ENCODE measurements at regions not wholly inside any gene's neighbourhood (a gene's known extent, or its start where the extent isn't known, plus 50 kb on each side); places are given as distances from the start of the nearest gene placed in this dataset.

DNA sequence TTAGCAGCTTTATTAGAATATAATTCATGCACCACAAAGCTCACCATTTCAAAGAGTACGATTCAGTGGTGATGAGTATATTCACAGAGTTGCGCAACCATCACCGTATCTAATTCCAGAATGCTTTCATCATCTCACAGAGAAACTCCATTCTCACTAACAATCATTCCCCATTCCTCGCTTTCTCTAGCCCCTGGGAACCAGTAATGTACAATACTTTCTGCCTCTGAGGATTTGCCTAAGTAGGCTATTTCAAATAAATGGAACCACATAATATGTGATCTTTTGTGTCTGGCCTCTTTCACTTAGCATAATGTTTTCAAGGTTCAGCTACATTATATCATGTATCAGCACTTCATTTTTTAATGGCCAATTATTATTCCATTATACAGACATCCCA, 145.1 kb upstream of the ADAMTS16 start:
- no peak for TF ChIP-seq ZFX (IDR thresholded peaks at IDR 0.05; ENCODE audit: borderline replicate concordance)
- TF ChIP-seq, protein P1, sequence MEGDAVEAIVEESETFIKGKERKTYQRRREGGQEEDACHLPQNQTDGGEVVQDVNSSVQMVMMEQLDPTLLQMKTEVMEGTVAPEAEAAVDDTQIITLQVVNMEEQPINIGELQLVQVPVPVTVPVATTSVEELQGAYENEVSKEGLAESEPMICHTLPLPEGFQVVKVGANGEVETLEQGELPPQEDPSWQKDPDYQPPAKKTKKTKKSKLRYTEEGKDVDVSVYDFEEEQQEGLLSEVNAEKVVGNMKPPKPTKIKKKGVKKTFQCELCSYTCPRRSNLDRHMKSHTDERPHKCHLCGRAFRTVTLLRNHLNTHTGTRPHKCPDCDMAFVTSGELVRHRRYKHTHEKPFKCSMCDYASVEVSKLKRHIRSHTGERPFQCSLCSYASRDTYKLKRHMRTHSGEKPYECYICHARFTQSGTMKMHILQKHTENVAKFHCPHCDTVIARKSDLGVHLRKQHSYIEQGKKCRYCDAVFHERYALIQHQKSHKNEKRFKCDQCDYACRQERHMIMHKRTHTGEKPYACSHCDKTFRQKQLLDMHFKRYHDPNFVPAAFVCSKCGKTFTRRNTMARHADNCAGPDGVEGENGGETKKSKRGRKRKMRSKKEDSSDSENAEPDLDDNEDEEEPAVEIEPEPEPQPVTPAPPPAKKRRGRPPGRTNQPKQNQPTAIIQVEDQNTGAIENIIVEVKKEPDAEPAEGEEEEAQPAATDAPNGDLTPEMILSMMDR (IDR thresholded peaks at IDR 0.05), result no peak

DNA sequence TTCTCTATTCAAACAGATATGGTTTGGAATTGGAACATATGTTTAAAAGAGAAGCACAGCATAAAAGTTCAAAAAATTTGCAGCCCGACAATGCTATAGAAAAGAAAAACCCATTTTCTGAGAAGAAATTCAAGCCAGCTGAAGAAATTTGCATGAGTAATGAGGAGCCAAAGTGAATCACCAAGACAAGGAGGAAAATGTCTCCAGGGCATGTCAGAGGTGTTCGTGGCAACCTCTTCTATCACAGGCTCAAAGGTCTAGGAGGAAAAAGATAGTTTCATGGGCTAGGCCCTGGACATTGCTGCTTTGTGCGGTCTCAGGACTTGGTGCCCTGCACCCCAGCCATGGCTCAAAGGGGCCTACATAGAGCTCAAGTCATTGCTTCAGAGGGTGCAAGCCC, 134.8 kb upstream of the ADAMTS16 start:
- no peak overlapping the region for H3K27ac ChIP-seq
- TF ChIP-seq, protein P1 (IDR thresholded peaks at IDR 0.05), result no peak
- TF ChIP-seq ZFX (IDR thresholded peaks at IDR 0.05; ENCODE audit: borderline replicate concordance), result no peak

More for the DNA sequence above, 145.1 kb upstream of the ADAMTS16 start:
- no peak overlapping the region for H3K27ac ChIP-seq

DNA sequence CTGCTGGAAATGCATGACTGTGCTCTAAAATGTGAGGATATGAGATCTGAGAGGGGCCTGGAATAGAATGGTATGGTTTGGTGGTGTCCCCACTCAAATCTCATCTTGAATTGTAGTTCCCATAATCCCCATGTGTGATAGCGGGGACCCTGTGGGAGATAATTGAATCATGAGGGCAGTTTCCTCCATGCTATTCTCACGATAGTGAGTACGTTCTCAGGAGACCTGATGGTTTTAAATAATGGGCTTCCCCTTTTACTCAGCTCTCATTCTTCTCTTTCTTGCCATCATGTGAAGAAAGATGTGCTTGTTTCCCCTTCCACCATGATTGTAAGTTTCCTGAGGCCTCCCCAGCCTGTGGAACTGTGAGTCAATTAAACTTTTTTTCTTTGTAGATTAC, 133.6 kb upstream of the ADAMTS16 start:
- no peak overlapping the region for H3K27ac ChIP-seq
- TF ChIP-seq, protein P1 (IDR thresholded peaks at IDR 0.05), result no peak
- no peak for TF ChIP-seq ZFX (IDR thresholded peaks at IDR 0.05; ENCODE audit: borderline replicate concordance)

DNA sequence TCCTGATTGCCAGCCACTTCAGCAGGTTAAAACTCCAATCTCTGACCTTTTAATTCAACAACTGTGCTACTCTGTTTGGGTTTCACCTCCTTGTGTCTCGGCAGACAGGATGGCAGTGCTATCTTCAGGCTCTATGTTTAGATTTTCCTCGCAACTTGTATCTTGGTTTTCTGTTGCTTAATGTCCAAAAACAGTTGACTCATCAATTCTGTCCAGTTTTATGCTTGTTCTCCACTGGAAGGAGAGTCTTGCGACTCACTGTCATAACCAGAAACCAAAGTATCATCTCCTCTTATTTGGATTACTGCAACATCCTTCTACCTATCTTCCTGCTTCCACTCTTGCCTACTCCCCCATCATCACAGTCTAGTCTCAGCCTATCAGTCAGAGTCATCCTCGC, 130.9 kb upstream of the ADAMTS16 start:
- H3K27ac ChIP-seq, result no peak overlapping the region
- TF ChIP-seq, protein P1 (IDR thresholded peaks at IDR 0.05), result no peak
- no peak for TF ChIP-seq ZFX (IDR thresholded peaks at IDR 0.05; ENCODE audit: borderline replicate concordance)

DNA sequence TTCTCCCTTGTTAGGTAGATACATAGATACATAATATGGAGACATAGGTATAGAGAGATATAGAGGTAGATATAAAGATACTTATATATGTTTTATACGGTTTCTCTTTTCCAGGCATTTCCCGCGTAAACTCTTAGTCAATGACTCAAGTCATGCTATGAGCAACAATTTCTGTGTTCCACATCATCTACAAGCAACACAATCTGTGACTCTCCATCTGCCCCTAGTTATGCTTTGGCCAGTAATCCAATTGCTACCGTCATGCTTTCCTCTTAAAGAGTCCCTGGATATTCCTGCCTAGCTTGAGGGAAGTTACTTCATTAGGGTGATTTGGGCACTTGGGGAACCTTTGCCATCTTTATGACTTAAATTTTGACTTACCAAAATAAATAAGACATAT, 129.0 kb upstream of the ADAMTS16 start:
- TF ChIP-seq, protein P1 (IDR thresholded peaks at IDR 0.05), result no peak
- TF ChIP-seq ZFX (IDR thresholded peaks at IDR 0.05; ENCODE audit: borderline replicate concordance), result no peak
- H3K27ac ChIP-seq, result no peak overlapping the region

DNA sequence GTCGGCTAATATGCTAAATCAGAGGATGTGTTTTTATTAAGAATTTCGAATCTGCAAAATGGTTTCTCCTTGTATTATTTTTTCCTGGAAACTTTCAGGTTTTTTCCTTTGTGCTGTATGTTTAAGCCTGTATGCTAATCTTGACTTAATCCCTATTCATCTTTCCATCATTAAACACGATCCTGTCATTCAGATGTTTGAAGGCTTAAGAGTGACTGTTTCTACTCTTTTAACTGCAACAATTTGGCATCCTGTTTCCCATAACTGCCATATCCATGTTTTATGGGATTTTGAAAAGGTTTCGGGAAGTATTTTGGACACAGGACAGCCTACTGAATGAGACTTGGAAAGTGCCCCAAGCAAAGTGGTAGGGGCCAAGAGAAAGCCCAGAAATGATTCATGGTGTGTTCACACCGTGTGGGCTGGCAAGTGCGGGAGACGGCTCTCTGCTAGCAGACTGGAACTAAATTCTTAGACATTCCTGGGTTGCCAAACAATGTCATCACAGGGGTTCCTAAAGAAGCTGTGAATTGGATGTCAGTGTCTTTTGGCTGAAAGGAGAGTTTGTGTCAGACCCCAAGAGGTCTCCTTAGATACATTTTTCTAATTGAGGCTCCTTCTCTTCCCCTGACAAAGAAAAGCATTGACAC, 125.4 kb upstream of the ADAMTS16 start:
- no peak overlapping the region for H3K27ac ChIP-seq
- TF ChIP-seq, protein P1 (IDR thresholded peaks at IDR 0.05), result no peak
- TF ChIP-seq ZFX (IDR thresholded peaks at IDR 0.05; ENCODE audit: borderline replicate concordance), result no peak

DNA sequence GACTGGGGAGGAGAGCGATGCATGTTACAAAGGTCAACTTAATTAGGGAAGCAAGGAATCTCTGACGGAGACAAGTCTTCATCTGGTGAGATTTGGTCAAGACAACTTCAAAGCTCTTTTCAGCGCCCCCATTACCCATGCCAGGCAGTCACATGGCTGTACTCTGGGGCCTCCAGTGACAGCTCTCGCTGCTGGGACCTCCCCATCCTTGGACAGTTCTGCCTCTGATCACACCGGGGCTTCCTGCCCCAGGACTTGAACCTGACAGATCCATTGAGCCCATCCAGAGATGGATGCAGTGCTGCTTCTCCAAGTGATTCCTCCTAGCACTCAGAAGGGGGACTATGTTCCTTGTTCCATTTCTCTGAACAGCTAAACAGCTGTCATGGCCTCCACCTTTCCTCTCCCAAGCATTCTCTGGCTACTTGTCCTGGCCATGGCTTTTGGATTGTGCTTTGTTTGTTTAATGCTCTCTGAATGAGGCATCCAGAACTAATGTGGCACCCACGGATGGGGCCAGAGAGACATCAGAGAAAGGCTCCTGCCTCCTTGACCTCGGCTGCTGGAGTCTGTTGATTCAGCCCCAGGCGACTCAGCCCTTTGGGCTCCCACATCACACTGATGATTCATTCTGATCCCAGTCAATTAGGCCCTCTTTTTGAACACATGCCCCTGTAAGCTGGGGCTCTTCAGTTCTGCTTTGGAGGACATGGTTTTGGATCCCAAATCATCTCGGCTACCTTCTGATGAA, 122.1 kb upstream of the ADAMTS16 start:
- no peak overlapping the region for H3K27ac ChIP-seq
- TF ChIP-seq, protein P1 (IDR thresholded peaks at IDR 0.05), result no peak
- no peak for TF ChIP-seq ZFX (IDR thresholded peaks at IDR 0.05; ENCODE audit: borderline replicate concordance)

All from 22Rv1 (cell line).